LNCAP (cell line): ENCODE measurements at regions not wholly inside any gene's neighbourhood (a gene's known extent, or its start where the extent isn't known, plus 50 kb on each side); places are given as distances from the start of the nearest gene placed in this dataset.

Source experiments
- TF ChIP-seq, protein P1 (sequence below): fragments of 450-650 bp; IDR thresholded peaks from 2 replicates; pipeline ENCODE4 v1.5.1; 2017; ENCODE audit warnings: mild to moderate bottlenecking

DNA sequence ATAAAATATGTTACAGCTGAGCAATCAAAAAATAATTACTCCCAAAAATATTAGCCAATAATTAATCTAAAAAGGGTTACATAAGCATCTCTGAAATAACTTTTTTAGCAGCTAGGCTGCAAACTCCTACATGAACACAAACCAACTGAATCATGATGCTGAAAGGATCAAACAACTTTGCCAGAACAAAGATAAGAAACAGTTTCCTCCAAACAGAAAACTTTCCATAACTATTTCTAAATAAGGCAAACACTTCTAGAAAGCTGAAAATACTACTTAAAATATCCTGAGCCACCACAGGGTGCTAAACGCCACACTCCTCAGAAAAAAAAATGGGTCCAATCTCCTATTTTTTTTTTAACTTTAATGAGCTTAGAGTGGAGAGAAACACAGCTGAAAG, 68.6 kb upstream of the ARHGAP32 start:
- TF ChIP-seq, protein P1, sequence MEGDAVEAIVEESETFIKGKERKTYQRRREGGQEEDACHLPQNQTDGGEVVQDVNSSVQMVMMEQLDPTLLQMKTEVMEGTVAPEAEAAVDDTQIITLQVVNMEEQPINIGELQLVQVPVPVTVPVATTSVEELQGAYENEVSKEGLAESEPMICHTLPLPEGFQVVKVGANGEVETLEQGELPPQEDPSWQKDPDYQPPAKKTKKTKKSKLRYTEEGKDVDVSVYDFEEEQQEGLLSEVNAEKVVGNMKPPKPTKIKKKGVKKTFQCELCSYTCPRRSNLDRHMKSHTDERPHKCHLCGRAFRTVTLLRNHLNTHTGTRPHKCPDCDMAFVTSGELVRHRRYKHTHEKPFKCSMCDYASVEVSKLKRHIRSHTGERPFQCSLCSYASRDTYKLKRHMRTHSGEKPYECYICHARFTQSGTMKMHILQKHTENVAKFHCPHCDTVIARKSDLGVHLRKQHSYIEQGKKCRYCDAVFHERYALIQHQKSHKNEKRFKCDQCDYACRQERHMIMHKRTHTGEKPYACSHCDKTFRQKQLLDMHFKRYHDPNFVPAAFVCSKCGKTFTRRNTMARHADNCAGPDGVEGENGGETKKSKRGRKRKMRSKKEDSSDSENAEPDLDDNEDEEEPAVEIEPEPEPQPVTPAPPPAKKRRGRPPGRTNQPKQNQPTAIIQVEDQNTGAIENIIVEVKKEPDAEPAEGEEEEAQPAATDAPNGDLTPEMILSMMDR = no peak

GRCh38 chr11:129259931-129260348, 67.8 kb upstream of the ARHGAP32 start:
- TF ChIP-seq, protein P1 = no peak

GRCh38 chr11:129258205-129258604, 66.1 kb upstream of the ARHGAP32 start:
- TF ChIP-seq, protein P1 = no peak

DNA sequence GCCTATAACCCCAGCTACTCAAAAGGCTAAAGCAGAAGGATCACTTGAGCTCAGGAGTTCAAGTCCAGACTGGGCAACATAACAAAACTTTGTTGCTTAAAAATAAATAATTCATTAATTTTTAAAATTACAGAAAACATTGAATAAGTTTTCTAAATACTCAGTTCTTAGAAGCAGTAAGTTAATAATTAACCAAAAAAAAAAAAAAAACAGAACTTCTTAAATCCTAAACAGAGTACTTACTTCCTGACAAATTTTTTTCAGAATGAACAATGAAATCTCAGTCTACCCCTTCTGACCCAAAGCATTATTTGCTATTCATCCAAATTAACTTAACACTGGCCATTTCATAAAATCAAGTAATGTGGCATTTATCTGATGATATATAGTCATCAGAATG, 65.4 kb upstream of the ARHGAP32 start:
- TF ChIP-seq, protein P1 = no peak

DNA sequence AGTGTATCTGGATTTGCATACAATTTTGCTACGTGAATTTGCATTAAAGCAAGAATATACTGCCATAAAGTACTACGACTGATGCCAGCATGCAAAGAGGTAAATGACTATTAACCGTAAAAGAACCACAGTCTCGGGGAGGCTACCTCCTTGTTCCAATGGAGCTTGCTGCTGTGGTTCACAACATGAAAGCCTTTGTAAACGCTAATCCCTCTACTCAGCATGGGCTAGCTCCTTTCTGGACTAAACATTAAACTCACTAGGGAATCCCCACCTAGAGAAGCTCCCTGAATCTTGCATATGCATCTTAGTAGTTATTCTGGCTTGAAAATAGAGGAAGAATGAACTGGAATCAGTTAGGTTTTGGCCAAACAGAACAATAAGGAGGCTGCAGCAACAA, 60.5 kb upstream of the ARHGAP32 start:
- TF ChIP-seq, protein P1 = no peak

DNA sequence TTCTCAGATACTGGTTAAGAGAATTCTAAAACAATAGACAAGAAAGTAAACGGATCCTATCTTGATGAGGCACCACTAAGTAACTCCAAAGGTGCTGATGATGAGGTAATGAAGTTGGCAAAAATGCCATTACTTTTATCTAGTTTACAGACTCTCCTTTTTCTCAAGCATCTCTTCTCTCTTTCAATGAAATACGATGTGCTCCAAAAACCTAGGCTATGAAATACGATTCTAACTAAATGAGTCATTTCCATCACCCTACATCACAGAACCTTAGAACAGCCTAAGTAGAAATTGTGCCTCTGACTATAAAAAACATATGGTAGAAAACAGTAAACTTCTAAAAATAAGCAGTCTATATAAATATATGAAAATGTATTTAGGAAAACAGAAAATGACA, 58.9 kb upstream of the ARHGAP32 start:
- TF ChIP-seq, protein P1 = no peak

GRCh38 chr11:129249923-129250322, 57.8 kb upstream of the ARHGAP32 start:
- TF ChIP-seq, protein P1 = no peak

DNA sequence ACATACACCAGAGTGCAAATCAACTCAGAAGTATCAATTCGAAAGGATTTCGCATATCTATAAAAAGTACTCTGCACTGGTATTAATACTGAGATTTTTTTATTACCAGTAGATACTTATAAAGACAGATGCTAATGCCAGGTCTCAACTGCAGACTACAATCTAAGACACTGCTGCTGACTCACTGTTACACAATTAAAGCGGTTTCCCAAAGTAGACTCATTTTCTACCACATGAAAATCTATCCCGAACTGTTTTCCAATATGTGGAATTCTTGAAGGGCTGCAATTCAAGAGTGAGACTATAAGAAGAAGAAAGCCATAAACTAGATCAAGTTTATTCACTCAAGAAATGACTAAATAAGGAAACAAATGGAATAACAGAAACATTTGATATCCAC, 57.2 kb upstream of the ARHGAP32 start:
- TF ChIP-seq, protein P1 = no peak
